ENCODE measurements at regions not wholly inside any gene's neighbourhood (a gene's known extent, or its start where the extent isn't known, plus 50 kb on each side); places are given as distances from the start of the nearest gene placed in this dataset.

DNA sequence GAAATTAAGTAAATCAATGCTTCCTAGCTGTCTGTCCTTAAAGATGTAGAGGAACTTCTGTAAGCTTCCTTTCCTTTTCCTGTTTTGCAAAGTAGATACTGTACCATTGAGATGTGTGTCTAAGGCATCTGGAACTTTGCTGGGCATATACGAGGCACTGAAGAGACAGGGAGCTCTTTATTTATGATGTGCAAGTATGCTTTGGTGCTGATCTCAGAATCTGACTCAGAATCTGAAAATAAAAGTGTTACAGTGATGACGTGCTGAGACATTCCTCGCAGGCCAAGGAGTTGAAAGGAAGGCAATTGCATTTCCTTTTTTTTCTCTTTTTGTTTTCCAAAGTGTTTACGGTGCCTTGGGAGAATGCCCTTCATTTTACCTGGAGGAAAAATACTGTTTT lies 230.9 kb upstream of the RGPD4 start:
- no peak for ATAC-seq
- no peak for DNase-seq (ENCODE audit: low spot score)

DNA sequence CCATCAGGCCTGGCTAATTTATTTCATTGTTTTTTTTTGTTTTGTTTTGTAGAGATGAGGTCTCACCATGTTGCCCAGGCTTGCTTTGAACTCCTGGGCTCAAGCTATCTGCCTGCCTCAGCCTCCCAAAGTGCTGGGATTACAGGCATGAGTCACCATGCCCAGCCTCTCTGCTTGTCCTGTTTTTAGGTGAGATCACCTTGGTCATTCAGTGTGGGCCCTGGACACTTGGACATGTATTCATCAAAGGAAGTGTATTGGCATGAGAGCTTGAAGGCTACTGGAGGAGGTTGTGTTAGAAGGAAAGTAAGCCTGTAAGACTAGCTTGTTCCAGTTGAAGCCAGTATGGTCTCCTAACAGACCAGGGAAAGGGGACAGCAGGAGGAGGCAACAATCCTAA lies 229.2 kb upstream of the RGPD4 start:
- DNase-seq (ENCODE audit: low spot score) (no peak), ATAC-seq (no peak)

DNA sequence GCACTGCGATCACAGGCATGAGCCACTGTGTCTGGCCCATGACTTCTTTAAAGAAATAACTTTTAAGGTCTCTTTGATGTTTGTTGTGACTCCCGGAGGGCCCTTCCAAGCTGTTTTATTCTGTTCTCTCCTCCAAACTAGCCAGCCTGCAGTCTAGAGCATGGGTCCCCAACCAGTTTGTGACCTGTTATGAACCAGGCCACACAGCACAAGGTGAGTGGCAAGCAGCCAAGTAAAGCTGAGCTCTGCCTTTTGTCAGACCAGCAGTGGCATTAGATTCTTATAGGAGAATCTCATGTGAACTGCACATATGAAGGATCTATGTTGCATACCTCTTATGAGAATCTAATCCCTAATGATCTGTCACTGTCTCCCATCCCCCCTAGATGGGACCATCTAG lies 223.9 kb upstream of the RGPD4 start:
- DNase-seq (ENCODE audit: low spot score), result no peak
- no peak for ATAC-seq

DNA sequence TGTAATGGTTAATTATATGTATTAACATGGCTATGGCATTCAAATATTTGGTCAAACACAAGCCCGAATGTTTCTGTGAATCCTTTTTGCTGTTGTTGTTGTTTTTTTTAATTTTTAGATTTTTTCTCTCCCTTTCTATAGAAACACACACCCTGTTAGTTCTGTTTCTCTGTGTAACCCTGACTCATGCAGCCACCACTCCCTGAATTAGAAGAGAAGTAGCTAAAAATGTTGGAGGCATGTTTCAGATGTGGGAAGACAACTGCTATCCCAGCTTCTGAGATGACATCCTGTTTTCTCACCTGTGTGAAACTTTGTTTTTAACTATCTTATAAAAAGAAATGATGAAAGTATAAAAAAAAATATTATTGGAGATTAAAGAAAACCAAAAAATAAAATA lies 219.6 kb upstream of the RGPD4 start:
- no peak for ATAC-seq

DNA sequence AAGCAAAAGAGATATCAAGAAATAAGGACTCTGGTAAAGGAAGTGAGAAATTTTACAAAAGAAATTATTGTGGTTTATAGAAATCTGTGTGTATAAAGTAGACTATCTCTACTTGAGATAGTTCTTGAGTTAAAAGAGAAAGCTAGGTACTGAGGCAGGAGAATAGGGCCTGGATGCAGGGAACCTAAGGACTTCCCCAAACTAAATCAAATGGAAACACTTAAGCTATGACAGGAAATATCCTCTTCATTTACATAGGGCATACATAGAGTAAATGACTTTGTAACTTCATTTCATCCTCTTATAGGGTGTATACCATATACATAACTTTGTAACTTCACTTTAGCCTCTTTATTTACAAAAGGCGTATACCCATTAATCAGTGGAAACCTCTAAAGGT lies 219.2 kb upstream of the RGPD4 start:
- ATAC-seq, result no peak
- no peak for DNase-seq (ENCODE audit: low spot score)

More for the DNA sequence above, 219.6 kb upstream of the RGPD4 start:
- DNase-seq (ENCODE audit: low spot score), result no peak

DNA sequence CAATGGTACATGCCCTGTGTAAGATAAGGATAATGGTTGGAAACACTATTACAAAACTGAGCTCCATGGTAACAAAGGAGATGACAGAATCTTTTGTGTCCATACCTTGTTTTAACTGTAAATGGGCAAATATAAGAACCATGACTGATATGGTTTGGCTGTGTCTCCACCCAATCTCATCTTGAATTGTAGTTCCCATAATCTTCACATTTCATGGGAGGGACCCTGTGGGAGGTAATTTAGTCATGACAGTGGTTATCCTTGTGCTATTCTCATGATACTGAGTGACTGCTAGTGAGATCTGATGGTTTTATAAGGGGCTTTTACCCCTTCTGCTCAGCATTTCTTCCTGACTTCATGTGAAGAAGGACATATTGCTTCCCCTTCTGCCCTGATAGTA lies 211.7 kb upstream of the RGPD4 start:
- DNase-seq (ENCODE audit: low spot score) (no peak), ATAC-seq (no peak)

DNA sequence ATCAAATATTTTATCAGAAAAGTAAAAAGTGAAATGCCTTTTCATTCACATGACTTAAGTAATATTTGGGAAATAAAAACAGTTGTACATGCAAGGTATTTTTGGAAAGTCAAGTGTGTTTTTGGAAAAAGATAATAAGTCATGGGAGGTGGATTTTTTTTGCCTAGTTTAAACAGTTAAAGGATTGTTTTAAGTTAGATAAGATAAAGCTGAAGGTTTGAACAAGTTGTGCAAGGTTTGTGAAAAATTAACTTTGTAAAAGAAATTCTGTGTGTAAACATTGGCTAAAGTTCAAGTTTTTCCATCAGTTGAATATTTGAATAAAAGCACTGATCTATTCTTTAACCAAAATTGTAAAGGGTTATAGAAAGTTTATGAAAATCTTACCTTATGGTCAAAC lies 207.9 kb upstream of the RGPD4 start:
- peak; percentile 29 for ATAC-seq
- DNase-seq (ENCODE audit: low spot score), result no peak

DNA sequence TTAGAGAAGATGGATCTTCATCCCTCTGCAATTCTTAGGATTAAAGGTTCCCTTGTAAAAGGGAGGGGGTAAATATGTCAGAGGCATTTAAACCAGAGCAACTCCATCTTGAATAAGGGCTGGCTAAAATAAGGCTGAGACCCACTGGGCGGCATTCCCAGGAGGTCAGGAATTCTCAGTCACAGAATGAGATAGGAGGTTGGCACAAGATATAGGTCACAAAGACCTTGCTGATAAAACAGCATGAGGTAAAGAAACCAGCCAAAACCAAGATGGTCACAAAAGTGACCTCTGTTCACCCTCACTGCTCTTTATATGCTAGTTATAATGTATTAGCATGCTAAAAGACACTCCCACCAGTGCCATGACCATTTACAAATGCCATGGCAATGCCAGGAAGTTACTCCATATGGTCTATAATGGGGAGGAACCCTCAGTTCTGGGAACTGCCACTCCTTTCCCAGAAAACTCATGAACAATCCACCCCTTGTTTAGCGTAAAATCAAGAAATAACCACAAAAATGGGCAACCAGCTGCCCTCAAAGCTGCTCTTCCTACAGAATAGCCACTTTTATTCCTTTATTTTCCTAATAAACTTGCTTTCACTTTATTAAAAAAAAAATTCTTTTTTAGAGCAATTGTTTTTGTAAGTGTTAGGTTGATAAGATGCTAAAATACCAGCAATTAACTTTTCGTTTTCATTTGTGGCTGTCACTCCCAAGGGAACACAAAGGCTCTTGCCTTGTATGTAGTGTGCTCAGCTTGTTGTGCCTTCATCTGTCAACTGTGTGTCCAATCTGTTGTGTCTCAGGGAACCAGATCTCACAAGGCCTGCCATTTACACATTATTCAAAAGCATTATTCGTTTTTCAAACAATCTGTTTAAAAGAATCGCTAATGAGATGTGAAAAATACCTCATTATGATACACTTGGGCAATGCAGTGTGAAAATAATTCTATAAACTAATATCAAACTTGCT lies 205.2 kb upstream of the RGPD4 start:
- ATAC-seq (peak; percentile 42), DNase-seq (ENCODE audit: low spot score) (no peak)

DNA sequence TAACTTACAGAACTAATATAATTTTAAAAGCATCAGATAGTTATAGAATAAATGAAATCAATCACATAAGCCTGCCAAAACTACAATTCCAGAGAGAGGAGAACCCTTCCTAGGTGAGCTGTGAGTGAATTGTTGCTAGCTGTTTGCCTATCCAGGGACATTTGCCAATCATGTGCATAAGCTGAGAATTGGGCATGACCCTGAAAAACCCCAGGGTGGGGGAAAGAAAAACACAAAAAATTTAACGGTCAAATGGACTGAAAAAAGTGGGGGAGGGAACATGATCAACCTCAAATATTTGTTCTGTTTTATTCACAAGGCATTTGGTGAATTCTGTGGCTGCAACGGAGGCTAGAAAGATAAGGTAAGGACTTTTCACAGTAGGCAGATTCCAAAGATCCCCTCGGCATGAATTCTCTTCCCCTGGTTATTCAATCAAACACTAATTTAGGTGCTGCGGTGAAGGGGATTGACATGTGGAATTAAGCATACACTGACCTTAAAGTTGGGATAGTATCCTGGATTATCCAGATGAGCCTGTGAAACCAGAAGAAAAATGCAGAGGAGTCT lies 203.9 kb upstream of the RGPD4 start:
- peak; percentile 60 for ATAC-seq
- no peak for DNase-seq (ENCODE audit: low spot score)

DNA sequence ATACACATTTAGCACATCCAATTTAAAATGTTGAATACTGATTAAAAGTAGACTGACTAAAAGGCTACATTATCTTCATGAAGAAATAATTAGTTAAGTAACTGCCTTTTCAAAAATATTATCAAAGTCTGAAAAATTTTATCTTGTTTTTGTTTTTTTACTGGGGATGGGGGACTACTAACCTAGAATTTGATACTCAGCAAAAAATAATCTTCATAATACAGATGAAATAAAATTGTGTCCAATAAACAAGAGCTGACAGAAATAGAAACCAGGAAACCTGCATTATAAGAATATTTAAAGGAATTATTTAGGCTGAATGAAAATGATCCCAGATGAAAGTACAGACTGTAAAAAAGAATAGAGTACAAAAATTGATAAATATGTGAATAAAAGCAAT lies 200.7 kb upstream of the RGPD4 start:
- DNase-seq (ENCODE audit: low spot score), result no peak
- no peak for ATAC-seq

DNA sequence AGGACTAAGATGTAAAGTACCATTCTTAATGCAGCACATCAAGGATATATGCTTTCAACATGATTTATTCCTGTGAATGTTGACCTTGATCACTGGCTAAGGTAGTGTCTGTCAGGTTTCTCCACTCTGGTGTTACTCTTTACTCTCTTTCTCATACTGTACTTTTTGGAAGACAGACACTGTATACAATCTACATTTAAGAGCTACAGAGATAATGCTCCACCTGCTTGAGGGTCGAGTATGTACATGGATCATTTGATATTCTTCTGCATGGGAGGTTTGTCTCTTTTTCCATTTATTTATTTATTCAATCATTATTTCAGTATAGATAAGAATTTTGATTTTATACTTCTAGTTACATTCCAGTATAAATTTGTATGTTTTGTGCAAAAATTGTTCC lies 199.5 kb upstream of the RGPD4 start:
- ATAC-seq, result no peak

DNA sequence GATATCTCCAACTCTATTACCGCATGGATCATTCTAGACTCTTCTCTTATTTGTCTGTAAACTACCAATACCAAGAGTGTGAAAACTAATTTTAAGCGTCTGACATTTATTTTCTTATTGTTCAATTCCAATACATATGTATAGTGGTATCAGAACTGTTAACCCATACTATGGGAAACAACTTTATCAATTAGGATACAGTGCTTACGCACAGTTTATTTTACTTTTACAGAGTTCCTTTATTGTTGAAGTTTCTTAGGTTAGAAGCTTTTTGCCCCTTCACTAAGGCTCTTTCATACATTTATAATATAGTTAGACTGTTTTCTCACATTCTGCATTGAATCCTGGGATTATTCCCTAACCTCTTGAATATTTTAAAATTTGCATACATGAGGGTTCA lies 198.8 kb upstream of the RGPD4 start:
- ATAC-seq, result no peak
- DNase-seq (ENCODE audit: low spot score), result no peak

More for the DNA sequence above, 199.5 kb upstream of the RGPD4 start:
- no peak for DNase-seq (ENCODE audit: low spot score)

DNA sequence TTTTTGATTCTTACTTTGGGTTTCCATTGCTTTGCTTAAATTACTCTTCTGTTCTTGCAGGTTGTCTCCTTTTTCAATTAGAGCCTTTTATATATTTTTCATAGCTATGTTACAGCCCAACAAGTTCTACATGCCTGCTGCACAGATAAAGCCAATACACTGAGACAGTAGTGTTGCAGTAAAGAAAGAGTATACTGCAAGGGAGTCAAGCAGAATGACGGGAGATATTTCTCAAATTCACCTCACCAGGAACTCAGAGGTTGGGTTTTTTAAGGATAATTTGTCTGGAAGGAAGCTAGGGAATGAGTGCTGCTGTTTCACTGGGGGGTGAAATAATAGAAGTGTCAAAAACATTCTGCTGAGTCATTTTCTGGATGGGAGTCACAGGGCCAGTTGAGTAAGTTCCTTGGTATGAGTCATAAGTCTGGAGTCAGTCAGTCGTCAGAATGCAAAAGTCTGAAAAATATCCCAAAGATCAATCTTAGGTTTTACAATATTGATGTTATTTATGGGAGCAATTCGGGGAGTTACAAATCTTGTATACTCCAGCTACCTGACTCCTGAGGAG lies 193.0 kb upstream of the RGPD4 start:
- no peak for DNase-seq (ENCODE audit: low spot score)
- ATAC-seq, result no peak

DNA sequence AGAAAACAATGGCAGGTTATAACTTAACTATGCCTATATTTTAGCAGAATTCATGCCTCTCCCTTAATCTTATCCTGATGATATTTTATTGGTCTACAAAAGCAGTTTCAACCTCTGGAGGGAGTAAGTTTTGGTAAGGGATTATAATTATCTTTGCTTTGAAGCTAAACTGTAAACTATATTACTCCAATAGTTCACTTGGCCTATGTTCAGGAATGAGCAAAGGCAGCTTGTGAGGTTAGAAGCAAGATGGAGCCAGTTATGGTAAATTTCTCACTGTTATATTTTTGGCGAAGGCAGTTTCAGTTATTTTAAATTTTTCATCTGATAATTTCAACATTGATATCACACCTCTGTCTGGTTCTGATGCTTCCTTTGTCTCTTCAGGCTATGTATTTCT lies 192.5 kb upstream of the RGPD4 start:
- no peak for DNase-seq (ENCODE audit: low spot score)
- ATAC-seq, result no peak

DNA sequence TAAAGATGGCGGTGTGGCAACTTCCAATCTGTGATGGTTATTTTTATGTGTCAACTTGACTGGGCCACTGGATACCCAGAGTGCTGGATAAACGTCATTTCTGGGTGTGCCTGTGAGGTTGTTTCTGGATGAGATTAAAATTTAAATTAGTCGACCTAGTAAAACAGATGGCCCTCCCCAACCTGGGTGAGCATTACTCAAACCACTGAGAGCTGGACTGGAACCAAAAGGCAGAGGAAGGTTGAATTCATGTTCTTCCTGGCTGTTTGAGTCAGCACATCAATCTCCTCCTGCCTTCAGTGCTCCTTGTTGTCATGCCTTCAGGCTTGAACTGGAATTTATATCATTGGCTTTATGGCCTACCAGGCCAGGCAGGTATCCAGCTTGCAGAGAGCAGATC lies 190.8 kb upstream of the RGPD4 start:
- DNase-seq (ENCODE audit: low spot score), result no peak
- ATAC-seq, result no peak

DNA sequence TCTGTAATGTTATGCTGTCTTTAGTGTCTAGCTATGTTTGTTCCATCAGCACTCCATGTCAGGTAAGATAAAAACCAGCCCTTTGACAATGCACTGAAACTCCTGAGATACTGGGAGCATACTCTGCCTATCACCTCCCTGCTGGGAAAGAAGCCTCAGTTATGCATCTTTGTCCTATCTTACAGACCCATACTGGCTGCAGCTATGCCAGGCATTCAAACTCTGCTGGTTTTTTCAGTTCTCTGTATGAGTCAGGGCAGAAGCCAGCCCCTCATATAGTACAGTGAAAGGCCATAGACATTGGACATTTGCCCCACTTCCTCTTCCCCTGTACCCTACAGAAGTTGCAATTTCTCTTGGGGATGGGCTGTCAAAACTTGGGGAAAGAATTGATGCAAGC lies 181.1 kb upstream of the RGPD4 start:
- DNase-seq (ENCODE audit: low spot score) (no peak), ATAC-seq (no peak)

DNA sequence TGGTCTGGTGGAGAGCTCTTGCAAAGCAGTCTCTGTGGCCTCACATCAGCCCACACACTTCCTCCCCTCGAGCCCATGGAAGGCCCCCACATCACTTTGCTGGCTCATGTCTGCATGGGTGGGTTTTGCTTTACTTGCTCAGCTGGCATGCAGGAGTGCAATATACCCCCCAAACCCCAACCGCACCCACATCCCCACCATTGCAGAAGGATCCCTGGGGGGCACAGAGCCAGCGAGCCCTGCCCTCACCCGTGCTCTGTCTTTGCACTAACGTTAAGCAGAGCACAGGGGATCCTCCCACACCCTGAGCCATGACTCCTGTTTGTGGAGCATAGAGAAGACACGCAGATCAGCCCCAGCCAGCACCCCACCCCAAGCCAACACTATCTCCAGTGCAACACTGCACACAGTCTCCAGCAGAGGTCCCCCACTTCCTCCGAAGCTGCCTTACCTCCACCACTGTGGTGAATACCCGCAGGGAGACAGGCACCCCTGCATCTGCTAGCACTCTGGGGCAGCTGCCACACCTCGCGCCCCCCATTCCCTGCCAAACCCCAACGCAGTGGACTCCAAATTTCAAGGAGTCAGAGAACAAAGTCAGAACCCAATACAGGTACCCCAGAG lies 177.8 kb upstream of the RGPD4 start:
- DNase-seq (ENCODE audit: low spot score) (no peak), ATAC-seq (no peak)

DNA sequence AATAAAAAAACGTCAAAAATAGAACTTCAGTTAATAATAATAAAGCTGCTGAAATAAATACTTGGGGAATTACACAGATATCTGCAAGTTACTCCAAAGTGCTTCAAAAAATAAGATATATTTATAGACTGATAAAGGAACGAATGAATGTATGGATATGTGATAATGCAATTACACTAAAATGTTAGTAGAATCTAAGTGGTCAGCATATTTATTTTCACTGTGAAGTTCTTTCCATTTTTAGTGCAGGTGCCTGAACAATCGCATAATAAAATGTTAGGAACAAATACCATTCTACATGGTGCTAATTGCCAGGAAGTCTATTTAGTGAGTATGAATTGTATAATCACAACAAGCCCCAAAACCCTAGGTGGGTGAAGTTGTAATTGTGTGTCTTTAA lies 169.6 kb upstream of the RGPD4 start:
- ATAC-seq (no peak), DNase-seq (ENCODE audit: low spot score) (no peak)

DNA sequence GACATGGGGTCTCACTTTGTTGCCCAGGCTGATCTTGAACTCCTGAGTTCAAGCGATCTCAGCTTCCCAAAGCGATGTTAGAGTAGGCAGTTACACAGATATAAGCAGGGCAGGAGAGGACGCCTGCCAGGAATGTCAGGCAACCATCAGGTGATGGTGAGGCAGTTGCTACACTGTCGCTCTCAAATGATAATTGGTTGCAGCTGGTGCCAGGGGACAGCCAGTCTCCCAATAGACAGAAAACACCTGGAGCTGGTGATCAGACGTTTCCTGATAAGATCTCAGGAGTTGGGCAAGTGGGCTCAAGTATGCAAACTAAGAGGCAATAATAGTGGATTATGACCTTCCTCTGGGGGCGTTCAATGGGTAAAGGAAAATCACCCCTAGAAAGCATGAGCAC lies 163.1 kb upstream of the RGPD4 start:
- no peak for ATAC-seq

DNA sequence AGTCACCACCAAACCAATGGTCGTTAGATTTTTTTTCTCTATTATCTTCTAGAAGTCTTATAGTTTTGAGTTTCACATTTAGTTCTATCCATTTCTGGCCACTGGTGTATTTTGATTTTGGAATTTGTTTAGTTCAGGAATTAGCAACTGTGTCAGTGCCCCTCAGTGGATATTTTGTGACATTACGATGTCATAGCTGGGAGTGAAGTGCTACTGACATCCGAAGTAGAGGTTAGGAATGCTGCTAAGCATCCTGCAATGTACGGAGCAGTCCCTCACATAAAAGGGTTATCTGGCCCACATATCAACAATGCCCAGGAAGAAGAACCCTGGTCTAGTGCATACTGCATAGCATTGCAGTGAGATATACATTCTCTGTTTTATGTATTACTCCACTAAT lies 157.4 kb upstream of the RGPD4 start:
- peak; percentile 72 for ATAC-seq

More for the DNA sequence above, 163.1 kb upstream of the RGPD4 start:
- no peak for DNase-seq (ENCODE audit: low spot score)

DNA sequence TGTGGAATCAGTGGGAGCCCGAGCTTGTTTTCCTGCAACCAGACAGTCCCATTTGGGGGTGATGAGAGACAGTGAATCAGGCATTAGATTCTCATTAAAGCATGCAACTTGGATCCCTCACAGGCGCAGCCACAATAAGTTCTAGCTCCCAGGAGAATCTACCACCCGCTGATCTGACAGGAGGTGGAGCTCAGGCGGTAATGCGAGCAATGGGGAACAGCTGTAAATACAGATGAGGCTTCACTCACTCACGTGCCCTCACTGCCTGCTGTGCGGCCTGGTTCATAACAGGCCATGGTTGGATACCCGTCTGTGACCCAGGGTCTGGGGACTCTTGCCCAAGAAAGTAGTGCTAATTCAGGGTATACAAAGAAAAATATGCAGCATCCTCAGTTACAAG lies 144.8 kb upstream of the RGPD4 start:
- no peak for DNase-seq (ENCODE audit: low spot score)
- ATAC-seq, result no peak

More for the DNA sequence above, 157.4 kb upstream of the RGPD4 start:
- DNase-seq (ENCODE audit: low spot score), result no peak

DNA sequence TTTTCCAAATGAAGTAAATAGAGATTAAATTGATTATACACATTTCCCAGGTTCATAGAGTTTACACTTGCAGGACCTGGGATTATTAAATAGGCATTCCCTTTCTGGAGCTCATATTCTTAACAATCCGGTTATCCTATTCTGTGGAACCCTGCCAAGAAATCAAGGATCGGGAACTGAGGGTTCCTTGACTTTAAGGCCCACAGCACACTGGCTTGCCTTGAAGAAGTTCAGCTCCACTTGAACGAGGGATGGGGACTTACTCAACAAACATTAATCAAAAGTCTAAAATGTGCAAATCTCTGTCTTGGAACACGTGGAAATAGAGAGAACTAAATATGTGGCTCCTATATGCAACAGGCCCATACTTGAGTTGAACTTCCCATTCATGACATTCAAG lies 142.3 kb upstream of the RGPD4 start:
- DNase-seq (ENCODE audit: low spot score) (no peak), ATAC-seq (no peak)
